ENCODE measurements at regions not wholly inside any gene's neighbourhood (a gene's known extent, or its start where the extent isn't known, plus 50 kb on each side); places are given as distances from the start of the nearest gene placed in this dataset.

DNA sequence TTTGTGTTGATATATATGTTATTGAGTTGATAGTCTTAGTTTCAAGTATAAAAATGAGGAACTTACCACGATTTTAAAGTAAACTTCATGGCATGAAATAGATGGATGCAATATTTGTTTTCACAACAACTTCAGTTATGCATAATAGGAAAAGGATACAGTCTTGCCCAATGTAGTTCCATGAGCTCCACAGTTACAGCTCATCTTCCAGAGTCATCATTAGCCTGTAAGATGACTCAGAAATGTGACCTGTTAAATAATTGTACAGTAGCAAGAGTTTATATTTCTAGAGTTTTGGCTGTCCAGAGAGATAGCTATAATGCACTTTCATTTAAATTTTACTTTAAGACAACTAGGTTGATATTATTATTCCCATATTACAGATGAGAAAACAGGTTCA lies 80.9 kb upstream of the ARHGAP28 start:
- Histone ChIP-seq H3K4me3 (ENCODE audit: control insufficient read depth in 2 of 3, extremely low read depth in 1 of 3, insufficient read depth in 2 of 3, low read depth in 1 of 3, low read length in 3 of 3) (no peak overlapping the region), H3K4me1 (ENCODE audit: control insufficient read depth, extremely low read depth, insufficient read depth, low read length) (peaks cover 5% of the 10 kb centered on the region), H3K27ac (ENCODE audit: control insufficient read depth, insufficient read depth, low read length) (no peak overlapping the region), H4K20me1 (ENCODE audit: control insufficient read depth, extremely low read depth, insufficient read depth, low read length) (no peaks in the 10 kb centered on the region), H2AFZ (ENCODE audit: control insufficient read depth, low read length) (no peak overlapping the region), H3K9me1 (ENCODE audit: control insufficient read depth, extremely low read depth, insufficient read depth, low read length) (no peaks in the 10 kb centered on the region), H3K79me2 (ENCODE audit: control insufficient read depth, insufficient read depth, low read length) (no peaks in the 10 kb centered on the region), H3K36me3 (ENCODE audit: control insufficient read depth in 2 of 2, extremely low read depth in 1 of 2, insufficient read depth in 2 of 2, low read length in 2 of 2) (no peaks in the 10 kb centered on the region), H3K9me3 (ENCODE audit: control insufficient read depth, low read depth, low read length) (no peaks in the 10 kb centered on the region), H3K9ac (ENCODE audit: control insufficient read depth, extremely low read depth, insufficient read depth, low read length) (no peak overlapping the region), H3K27me3 (ENCODE audit: control insufficient read depth, extremely low read depth, insufficient read depth, low read length) (no peaks in the 10 kb centered on the region), H3K4me2 (ENCODE audit: control insufficient read depth, extremely low read depth, insufficient read depth, low read depth, low read length) (no peak overlapping the region)
- dilution Hi-C loops (cut with MboI; ENCODE audit: extremely low pct_ligation_motif_present, low sequenced_read_pairs), result no loop called here
- DNase-seq (ENCODE audit: low read depth, low spot score), result no peak
- no peak for FAIRE-seq
- TF ChIP-seq EZH2 (IDR thresholded peaks at IDR 0.05; ENCODE audit: low read length), result no peak
- TF ChIP-seq, protein P1, sequence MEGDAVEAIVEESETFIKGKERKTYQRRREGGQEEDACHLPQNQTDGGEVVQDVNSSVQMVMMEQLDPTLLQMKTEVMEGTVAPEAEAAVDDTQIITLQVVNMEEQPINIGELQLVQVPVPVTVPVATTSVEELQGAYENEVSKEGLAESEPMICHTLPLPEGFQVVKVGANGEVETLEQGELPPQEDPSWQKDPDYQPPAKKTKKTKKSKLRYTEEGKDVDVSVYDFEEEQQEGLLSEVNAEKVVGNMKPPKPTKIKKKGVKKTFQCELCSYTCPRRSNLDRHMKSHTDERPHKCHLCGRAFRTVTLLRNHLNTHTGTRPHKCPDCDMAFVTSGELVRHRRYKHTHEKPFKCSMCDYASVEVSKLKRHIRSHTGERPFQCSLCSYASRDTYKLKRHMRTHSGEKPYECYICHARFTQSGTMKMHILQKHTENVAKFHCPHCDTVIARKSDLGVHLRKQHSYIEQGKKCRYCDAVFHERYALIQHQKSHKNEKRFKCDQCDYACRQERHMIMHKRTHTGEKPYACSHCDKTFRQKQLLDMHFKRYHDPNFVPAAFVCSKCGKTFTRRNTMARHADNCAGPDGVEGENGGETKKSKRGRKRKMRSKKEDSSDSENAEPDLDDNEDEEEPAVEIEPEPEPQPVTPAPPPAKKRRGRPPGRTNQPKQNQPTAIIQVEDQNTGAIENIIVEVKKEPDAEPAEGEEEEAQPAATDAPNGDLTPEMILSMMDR (optimal IDR thresholded peaks at IDR 0.05 in 1 of 3, IDR thresholded peaks at IDR 0.05 in 1 of 3, conservative IDR thresholded peaks at IDR 0.05 in 1 of 3; ENCODE audit: extremely low read depth in 1 of 3, insufficient read depth in 2 of 3, low read length in 3 of 3), result no peak

DNA sequence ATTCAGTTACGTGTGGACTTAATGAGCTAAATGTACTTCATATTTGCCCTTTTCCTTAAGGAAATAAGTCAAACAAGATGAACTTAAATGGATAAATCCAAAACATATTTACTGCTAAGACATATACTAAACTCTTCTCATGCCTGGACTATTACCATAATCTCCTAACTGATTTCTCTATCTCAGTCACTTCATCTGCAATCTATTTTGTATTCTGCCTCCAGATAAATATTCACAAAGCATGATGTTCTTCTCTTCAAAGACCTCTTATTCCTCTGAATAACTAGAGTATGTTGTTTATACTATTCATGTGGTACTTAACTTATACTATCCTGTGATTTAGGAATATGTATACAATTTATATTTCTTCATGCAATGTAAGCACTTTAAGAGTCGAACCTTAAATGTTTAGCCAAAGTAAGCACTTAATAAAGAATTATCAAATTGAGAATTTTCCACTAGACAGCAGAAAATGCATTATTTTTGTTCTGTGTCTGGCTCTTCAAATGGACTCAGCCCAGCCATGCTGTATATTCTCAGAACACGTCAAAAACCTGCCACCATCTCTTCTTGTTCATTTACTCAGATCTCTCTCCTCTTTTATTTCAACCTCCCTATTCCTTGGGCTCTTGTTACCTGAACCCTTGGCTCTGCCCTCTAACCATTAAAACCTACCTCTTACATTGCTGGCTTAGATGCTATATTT lies 79.9 kb upstream of the ARHGAP28 start:
- H4K20me1 ChIP-seq (ENCODE audit: control insufficient read depth, extremely low read depth, insufficient read depth, low read length), result no peaks in the 10 kb centered on the region
- dilution Hi-C loops (cut with MboI; ENCODE audit: extremely low pct_ligation_motif_present, low sequenced_read_pairs), result no loop called here
- no peak overlapping the region for H3K4me2 ChIP-seq (ENCODE audit: control insufficient read depth, extremely low read depth, insufficient read depth, low read depth, low read length)
- H3K9me1 ChIP-seq (ENCODE audit: control insufficient read depth, extremely low read depth, insufficient read depth, low read length), result no peaks in the 10 kb centered on the region
- no peak for FAIRE-seq
- no peaks in the 10 kb centered on the region for H3K9me3 ChIP-seq (ENCODE audit: control insufficient read depth, low read depth, low read length)
- no peaks in the 10 kb centered on the region for H3K36me3 ChIP-seq (ENCODE audit: control insufficient read depth in 2 of 2, extremely low read depth in 1 of 2, insufficient read depth in 2 of 2, low read length in 2 of 2)
- no peak overlapping the region for H3K9ac ChIP-seq (ENCODE audit: control insufficient read depth, extremely low read depth, insufficient read depth, low read length)
- DNase-seq (ENCODE audit: low read depth, low spot score), result no peak
- no peak overlapping the region for H3K27ac ChIP-seq (ENCODE audit: control insufficient read depth, insufficient read depth, low read length)
- H3K4me3 ChIP-seq (ENCODE audit: control insufficient read depth in 2 of 3, extremely low read depth in 1 of 3, insufficient read depth in 2 of 3, low read depth in 1 of 3, low read length in 3 of 3), result no peak overlapping the region
- no peaks in the 10 kb centered on the region for H3K79me2 ChIP-seq (ENCODE audit: control insufficient read depth, insufficient read depth, low read length)
- H2AFZ ChIP-seq (ENCODE audit: control insufficient read depth, low read length), result no peak overlapping the region
- H3K27me3 ChIP-seq (ENCODE audit: control insufficient read depth, extremely low read depth, insufficient read depth, low read length), result no peaks in the 10 kb centered on the region
- TF ChIP-seq, protein P1 (optimal IDR thresholded peaks at IDR 0.05 in 1 of 3, IDR thresholded peaks at IDR 0.05 in 1 of 3, conservative IDR thresholded peaks at IDR 0.05 in 1 of 3; ENCODE audit: extremely low read depth in 1 of 3, insufficient read depth in 2 of 3, low read length in 3 of 3), result no peak
- TF ChIP-seq EZH2 (IDR thresholded peaks at IDR 0.05; ENCODE audit: low read length), result no peak
- H3K4me1 ChIP-seq (ENCODE audit: control insufficient read depth, extremely low read depth, insufficient read depth, low read length), result peaks cover 5% of the 10 kb centered on the region
